HL-60 (cell line): ENCODE measurements at regions not wholly inside any gene's neighbourhood (a gene's known extent, or its start where the extent isn't known, plus 50 kb on each side); places are given as distances from the start of the nearest gene placed in this dataset.

ENCODE experiments used
- DNase-seq, 2 experiments: peaks; one replicate each; pipeline ENCODE4 v3.0.0-alpha.2; 2010 to 2020; ENCODE audit warnings: low read depth in 1 of 2, low spot score in 1 of 2
- H3K27ac ChIP-seq: fragments of 250-450 bp; sonication (Bioruptor Pico); replicated peaks from 2 replicates; pipeline ENCODE4 v1.5.1; 2020; ENCODE audit warnings: mild to moderate bottlenecking, moderate library complexity
- H3K27me3 ChIP-seq: fragments of 250-450 bp; sonication (Bioruptor Pico); 2 replicates; pipeline ENCODE4 v1.5.1; 2021; ENCODE audit warnings: mild to moderate bottlenecking, moderate library complexity; ENCODE audit not compliant: insufficient read depth, poor library complexity, severe bottlenecking
- H3K4me3 ChIP-seq: replicated peaks from 2 replicates; pipeline ENCODE4 v1.5.1; 2011; ENCODE audit warnings: mild to moderate bottlenecking, control low read depth, low read length; ENCODE audit not compliant: insufficient read depth
- GABPA ChIP-seq: IDR thresholded peaks from 2 replicates; pipeline ENCODE4 v1.6.1; 2012; ENCODE audit warnings: low read depth
- POLR2AphosphoS5 ChIP-seq: IDR thresholded peaks from 2 replicates; pipeline ENCODE4 v1.6.1; 2012; ENCODE audit warnings: low read depth
- SPI1 ChIP-seq: IDR thresholded peaks from 2 replicates; pipeline ENCODE4 v1.6.1; 2012; ENCODE audit warnings: low read depth, mild to moderate bottlenecking, borderline replicate concordance
- TF ChIP-seq, protein P1 (sequence below): IDR thresholded peaks from one replicate; pipeline ENCODE4 v1.5.1; 2011; ENCODE audit warnings: low read length, control low read depth, inconsistent platforms; ENCODE audit not compliant: insufficient read depth
- TF ChIP-seq, protein P2 (sequence below): IDR thresholded peaks from 2 replicates; pipeline ENCODE4 v1.6.1; 2012; ENCODE audit warnings: low read depth; ENCODE audit not compliant: insufficient replicate concordance

GRCh38 chr2:134190807-134191203, 63.1 kb upstream of the MGAT5 start:
- Histone ChIP-seq H3K27me3 (no peaks in the 10 kb centered on the region), H3K4me3 (no peak overlapping the region), H3K27ac (no peak overlapping the region)
- no peak for DNase-seq
- TF ChIP-seq POLR2AphosphoS5, result no peak
- TF ChIP-seq GABPA, result no peak
- TF ChIP-seq, protein P1, sequence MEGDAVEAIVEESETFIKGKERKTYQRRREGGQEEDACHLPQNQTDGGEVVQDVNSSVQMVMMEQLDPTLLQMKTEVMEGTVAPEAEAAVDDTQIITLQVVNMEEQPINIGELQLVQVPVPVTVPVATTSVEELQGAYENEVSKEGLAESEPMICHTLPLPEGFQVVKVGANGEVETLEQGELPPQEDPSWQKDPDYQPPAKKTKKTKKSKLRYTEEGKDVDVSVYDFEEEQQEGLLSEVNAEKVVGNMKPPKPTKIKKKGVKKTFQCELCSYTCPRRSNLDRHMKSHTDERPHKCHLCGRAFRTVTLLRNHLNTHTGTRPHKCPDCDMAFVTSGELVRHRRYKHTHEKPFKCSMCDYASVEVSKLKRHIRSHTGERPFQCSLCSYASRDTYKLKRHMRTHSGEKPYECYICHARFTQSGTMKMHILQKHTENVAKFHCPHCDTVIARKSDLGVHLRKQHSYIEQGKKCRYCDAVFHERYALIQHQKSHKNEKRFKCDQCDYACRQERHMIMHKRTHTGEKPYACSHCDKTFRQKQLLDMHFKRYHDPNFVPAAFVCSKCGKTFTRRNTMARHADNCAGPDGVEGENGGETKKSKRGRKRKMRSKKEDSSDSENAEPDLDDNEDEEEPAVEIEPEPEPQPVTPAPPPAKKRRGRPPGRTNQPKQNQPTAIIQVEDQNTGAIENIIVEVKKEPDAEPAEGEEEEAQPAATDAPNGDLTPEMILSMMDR, result no peak
- no peak for TF ChIP-seq SPI1
- TF ChIP-seq, protein P2, sequence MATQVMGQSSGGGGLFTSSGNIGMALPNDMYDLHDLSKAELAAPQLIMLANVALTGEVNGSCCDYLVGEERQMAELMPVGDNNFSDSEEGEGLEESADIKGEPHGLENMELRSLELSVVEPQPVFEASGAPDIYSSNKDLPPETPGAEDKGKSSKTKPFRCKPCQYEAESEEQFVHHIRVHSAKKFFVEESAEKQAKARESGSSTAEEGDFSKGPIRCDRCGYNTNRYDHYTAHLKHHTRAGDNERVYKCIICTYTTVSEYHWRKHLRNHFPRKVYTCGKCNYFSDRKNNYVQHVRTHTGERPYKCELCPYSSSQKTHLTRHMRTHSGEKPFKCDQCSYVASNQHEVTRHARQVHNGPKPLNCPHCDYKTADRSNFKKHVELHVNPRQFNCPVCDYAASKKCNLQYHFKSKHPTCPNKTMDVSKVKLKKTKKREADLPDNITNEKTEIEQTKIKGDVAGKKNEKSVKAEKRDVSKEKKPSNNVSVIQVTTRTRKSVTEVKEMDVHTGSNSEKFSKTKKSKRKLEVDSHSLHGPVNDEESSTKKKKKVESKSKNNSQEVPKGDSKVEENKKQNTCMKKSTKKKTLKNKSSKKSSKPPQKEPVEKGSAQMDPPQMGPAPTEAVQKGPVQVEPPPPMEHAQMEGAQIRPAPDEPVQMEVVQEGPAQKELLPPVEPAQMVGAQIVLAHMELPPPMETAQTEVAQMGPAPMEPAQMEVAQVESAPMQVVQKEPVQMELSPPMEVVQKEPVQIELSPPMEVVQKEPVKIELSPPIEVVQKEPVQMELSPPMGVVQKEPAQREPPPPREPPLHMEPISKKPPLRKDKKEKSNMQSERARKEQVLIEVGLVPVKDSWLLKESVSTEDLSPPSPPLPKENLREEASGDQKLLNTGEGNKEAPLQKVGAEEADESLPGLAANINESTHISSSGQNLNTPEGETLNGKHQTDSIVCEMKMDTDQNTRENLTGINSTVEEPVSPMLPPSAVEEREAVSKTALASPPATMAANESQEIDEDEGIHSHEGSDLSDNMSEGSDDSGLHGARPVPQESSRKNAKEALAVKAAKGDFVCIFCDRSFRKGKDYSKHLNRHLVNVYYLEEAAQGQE, result no peak

DNA sequence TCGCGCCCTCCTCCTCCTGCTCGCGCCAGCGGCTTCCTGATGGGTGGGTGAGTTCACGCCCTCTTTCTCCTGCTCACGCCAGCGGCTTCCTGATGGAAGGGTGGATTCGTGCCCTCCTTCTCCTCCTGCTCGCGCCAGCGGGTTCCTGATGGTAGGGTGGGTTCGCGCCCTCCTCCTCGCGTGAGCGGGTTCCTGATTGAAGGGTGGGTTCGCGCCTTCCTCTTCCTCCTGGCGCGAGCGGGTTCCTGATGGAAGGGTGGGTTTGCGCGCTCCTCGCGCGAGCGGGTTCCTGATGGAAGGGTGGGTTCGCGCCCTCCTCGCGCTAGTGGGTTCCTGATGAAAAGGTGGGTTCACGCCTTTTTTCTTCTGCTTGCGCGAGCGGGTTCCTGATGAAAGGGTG, 62.0 kb upstream of the MGAT5 start:
- Histone ChIP-seq H3K4me3 (no peak overlapping the region), H3K27ac (no peak overlapping the region), H3K27me3 (no peaks in the 10 kb centered on the region)
- no peak for DNase-seq
- TF ChIP-seq SPI1 (no peak), GABPA (no peak), POLR2AphosphoS5 (no peak)
- TF ChIP-seq, protein P2, result no peak
- TF ChIP-seq, protein P1, result no peak

- H3K27ac ChIP-seq, result no peak overlapping the region
- H3K4me3 ChIP-seq, result no peak overlapping the region
- TF ChIP-seq, protein P1, result no peak
- TF ChIP-seq, protein P2, result no peak
- TF ChIP-seq POLR2AphosphoS5, result no peak
- no peak for TF ChIP-seq SPI1
- TF ChIP-seq GABPA, result no peak
- H3K27me3 ChIP-seq, result no peaks in the 10 kb centered on the region
- DNase-seq, result no peak
Observed at GRCh38 chr2:134193006-134193405, 60.9 kb upstream of the MGAT5 start.
